Caki2 (cell line): ENCODE measurements at regions not wholly inside any gene's neighbourhood (a gene's known extent, or its start where the extent isn't known, plus 50 kb on each side); places are given as distances from the start of the nearest gene placed in this dataset.

Source experiments
- DNase-seq: peaks from one replicate; pipeline ENCODE4 v3.0.0-alpha.2; 2015; ENCODE audit warnings: low read depth
- in situ Hi-C: cut with HindIII; loops from 2 replicates; pipeline ENCODE4 v1.10.0; 2016; ENCODE audit warnings: low sequenced_read_pairs, low pct_unique_long_range_greater_than_20kb, mixed read lengths

GRCh38 chr14:66143387-66144112, 342.6 kb upstream of the CCDC196 start:
- no peak for DNase-seq
- in situ Hi-C loops = no loop called here

GRCh38 chr14:66152302-66152701, 333.9 kb upstream of the CCDC196 start:
- in situ Hi-C loops = no loop called here
- DNase-seq = no peak

- no peak for DNase-seq
- in situ Hi-C loops = no loop called here
These were observed 333.4 kb upstream of the CCDC196 start for GRCh38 chr14:66152747-66153146.

GRCh38 chr14:66163023-66163422, 323.1 kb upstream of the CCDC196 start:
- in situ Hi-C loops = no loop called here

GRCh38 chr14:66165337-66165736, 320.8 kb upstream of the CCDC196 start:
- no peak for DNase-seq
- in situ Hi-C loops = no loop called here

More at GRCh38 chr14:66163023-66163422, 323.1 kb upstream of the CCDC196 start:
- no peak for DNase-seq

- in situ Hi-C loops = no loop called here
- no peak for DNase-seq
These were observed 311.7 kb upstream of the CCDC196 start for GRCh38 chr14:66174453-66174891.

GRCh38 chr14:66177935-66178334, 308.2 kb upstream of the CCDC196 start:
- in situ Hi-C loops = no loop called here
- DNase-seq = no peak

GRCh38 chr14:66196670-66197069, 289.5 kb upstream of the CCDC196 start:
- no peak for DNase-seq
- in situ Hi-C loops = no loop called here

- no peak for DNase-seq
These were observed 288.9 kb upstream of the CCDC196 start for GRCh38 chr14:66197276-66197675.

GRCh38 chr14:66206554-66206953, 279.6 kb upstream of the CCDC196 start:
- in situ Hi-C loops = no loop called here
- no peak for DNase-seq

More at GRCh38 chr14:66197276-66197675, 288.9 kb upstream of the CCDC196 start:
- in situ Hi-C loops = no loop called here

GRCh38 chr14:66216763-66217162, 269.4 kb upstream of the CCDC196 start:
- in situ Hi-C loops = no loop called here
- no peak for DNase-seq

GRCh38 chr14:66219886-66220285, 266.3 kb upstream of the CCDC196 start:
- in situ Hi-C loops = no loop called here

GRCh38 chr14:66224492-66225178, 261.5 kb upstream of the CCDC196 start:
- DNase-seq = no peak
- in situ Hi-C loops = no loop called here

More at GRCh38 chr14:66219886-66220285, 266.3 kb upstream of the CCDC196 start:
- DNase-seq = no peak

- in situ Hi-C loops = no loop called here
- DNase-seq = no peak
These were observed 260.8 kb upstream of the CCDC196 start for GRCh38 chr14:66225337-66225736.

GRCh38 chr14:66228267-66228970, 257.8 kb upstream of the CCDC196 start:
- in situ Hi-C loops = no loop called here
- DNase-seq = peak; percentile 73

- in situ Hi-C loops = no loop called here
- no peak for DNase-seq
These were observed 254.4 kb upstream of the CCDC196 start for GRCh38 chr14:66231820-66232219.

- in situ Hi-C loops = no loop called here
- DNase-seq = no peak
These were observed 252.6 kb upstream of the CCDC196 start for GRCh38 chr14:66233591-66233990.

GRCh38 chr14:66234411-66234810, 251.8 kb upstream of the CCDC196 start:
- DNase-seq = no peak
- in situ Hi-C loops = no loop called here

- no peak for DNase-seq
- in situ Hi-C loops = no loop called here
These were observed 248.4 kb upstream of the CCDC196 start for GRCh38 chr14:66237741-66238140.
